Activated CD4-positive, alpha-beta T cell treated with anti-CD3 and anti-CD28 coated beads, Interleukin-2, amount 10 ng/mL, durations not matched to agents 7 days and 5 days (primary cell): ENCODE measurements at regions not wholly inside any gene's neighbourhood (a gene's known extent, or its start where the extent isn't known, plus 50 kb on each side); places are given as distances from the start of the nearest gene placed in this dataset.

ENCODE experiments used
- CTCF ChIA-PET: fragments of 350-600 bp; sonication (Branson Sonifier 250); formaldehyde crosslinking; loops from one replicate; lab custom pipeline; 2021; ENCODE audit warnings: antibody characterized with exemption; lab: Charles Lee
- POLR2A ChIA-PET: fragments of 350-600 bp; sonication (Branson Sonifier 250); formaldehyde crosslinking; loops from one replicate; lab custom pipeline; 2021; ENCODE audit warnings: antibody characterized with exemption; lab: Charles Lee
- DNase-seq: peaks from one replicate; pipeline ENCODE4 v3.0.0-alpha.2; 2020
- H3K27ac Mint-ChIP-seq: one replicate; pipeline ENCODE4 v1.8.0; 2021; ENCODE audit warnings: mild to moderate bottlenecking, moderate library complexity, mixed read lengths
- H3K27me3 Mint-ChIP-seq: one replicate; pipeline ENCODE4 v1.8.0; 2021; ENCODE audit warnings: mixed read lengths
- H3K36me3 Mint-ChIP-seq: one replicate; pipeline ENCODE4 v1.8.0; 2021; ENCODE audit warnings: low read depth, mixed read lengths
- H3K4me1 Mint-ChIP-seq: one replicate; pipeline ENCODE4 v1.8.0; 2021; ENCODE audit warnings: mixed read lengths
- H3K4me3 Mint-ChIP-seq: one replicate; pipeline ENCODE4 v1.8.0; 2021; ENCODE audit warnings: mild to moderate bottlenecking, moderate library complexity, mixed read lengths
- H3K9me3 Mint-ChIP-seq: one replicate; pipeline ENCODE4 v1.8.0; 2021; ENCODE audit warnings: mixed read lengths

GRCh38 chr12:107144441-107144840, 51.1 kb upstream of the CRY1 start:
- Mint-ChIP-seq H3K4me1 (no peaks in the 10 kb centered on the region), H3K36me3 (no peaks in the 10 kb centered on the region), H3K4me3 (no peak overlapping the region), H3K27ac (no peak overlapping the region), H3K27me3 (no peaks in the 10 kb centered on the region), H3K9me3 (no peaks in the 10 kb centered on the region)
- CTCF ChIA-PET = interaction anchor here (0.8 kb wide), 1 partner anchor 13 kb away, joined by 3 read pairs; no protein-coding TSS in a partner anchor
- DNase-seq = no peak
- POLR2A ChIA-PET = no interaction called here

DNA sequence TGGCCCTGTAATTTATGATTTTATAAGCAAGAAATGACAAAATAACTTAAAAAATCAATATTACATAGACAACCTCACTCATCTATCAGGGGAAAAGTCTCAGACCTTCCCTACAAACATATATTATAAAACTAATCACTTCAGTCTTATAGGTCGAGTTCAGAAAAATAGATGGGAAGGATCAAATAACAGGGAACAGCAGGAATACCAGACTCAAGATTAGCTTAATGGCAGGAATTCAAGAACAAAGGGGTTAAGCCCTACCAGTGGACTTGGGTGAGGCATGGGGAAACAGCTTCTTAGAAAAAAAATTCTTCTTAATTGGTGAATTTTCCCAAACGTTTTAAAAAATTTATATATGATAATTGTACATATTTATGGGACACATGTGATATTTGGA, 51.6 kb upstream of the CRY1 start:
- Mint-ChIP-seq H3K4me1 (no peaks in the 10 kb centered on the region), H3K27ac (no peak overlapping the region), H3K27me3 (no peaks in the 10 kb centered on the region), H3K36me3 (no peaks in the 10 kb centered on the region), H3K9me3 (no peaks in the 10 kb centered on the region), H3K4me3 (no peak overlapping the region)
- no peak for DNase-seq
- CTCF ChIA-PET = interaction anchor here (0.8 kb wide), 1 partner anchor 13 kb away, joined by 3 read pairs; no protein-coding TSS in a partner anchor
- POLR2A ChIA-PET = no interaction called here

GRCh38 chr12:107145397-107145796, 52.0 kb upstream of the CRY1 start:
- CTCF ChIA-PET = interaction anchor here (0.8 kb wide), 1 partner anchor 14 kb away, joined by 3 read pairs; no protein-coding TSS in a partner anchor
- POLR2A ChIA-PET = no interaction called here
- Mint-ChIP-seq H3K9me3 (no peaks in the 10 kb centered on the region), H3K4me1 (no peaks in the 10 kb centered on the region), H3K36me3 (no peaks in the 10 kb centered on the region), H3K4me3 (no peak overlapping the region), H3K27me3 (no peaks in the 10 kb centered on the region), H3K27ac (no peak overlapping the region)
- no peak for DNase-seq

DNA sequence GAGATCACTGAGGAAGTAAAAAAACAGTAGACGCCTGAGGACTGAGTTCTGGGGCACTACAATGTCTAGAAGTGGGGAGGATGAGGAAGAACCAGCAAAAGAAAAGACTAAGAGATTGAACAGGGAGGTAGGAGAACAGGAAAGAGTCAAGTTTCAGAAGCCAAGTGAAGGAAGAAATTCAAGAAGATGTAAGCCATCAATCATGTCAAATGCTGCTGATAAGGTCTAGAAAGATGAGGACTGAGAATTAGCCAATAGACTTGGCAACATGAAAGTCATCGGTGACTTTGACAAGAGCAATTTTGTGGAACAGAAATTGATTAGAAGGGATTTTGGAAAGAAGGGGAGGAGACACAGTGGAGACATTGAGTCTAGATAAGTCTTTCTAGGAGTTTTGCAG, 54.8 kb upstream of the CRY1 start:
- POLR2A ChIA-PET = no interaction called here

GRCh38 chr12:107152315-107152714, 59.0 kb upstream of the CRY1 start:
- H3K4me3 Mint-ChIP-seq = no peak overlapping the region
- H3K4me1 Mint-ChIP-seq = no peaks in the 10 kb centered on the region
- POLR2A ChIA-PET = no interaction called here
- no peaks in the 10 kb centered on the region for H3K9me3 Mint-ChIP-seq
- DNase-seq = no peak
- CTCF ChIA-PET = interaction anchor here (1.3 kb wide), 1 partner anchor 21 kb away, joined by 3 read pairs; no protein-coding TSS in a partner anchor
- H3K36me3 Mint-ChIP-seq = no peaks in the 10 kb centered on the region
- H3K27ac Mint-ChIP-seq = no peak overlapping the region
- H3K27me3 Mint-ChIP-seq = peaks cover 6% of the 10 kb centered on the region

More for the DNA sequence above, 54.8 kb upstream of the CRY1 start:
- Mint-ChIP-seq H3K36me3 (no peaks in the 10 kb centered on the region), H3K4me3 (no peak overlapping the region), H3K27me3 (no peaks in the 10 kb centered on the region), H3K4me1 (no peaks in the 10 kb centered on the region), H3K27ac (no peak overlapping the region), H3K9me3 (no peaks in the 10 kb centered on the region)
- CTCF ChIA-PET = no interaction called here
- no peak for DNase-seq

DNA sequence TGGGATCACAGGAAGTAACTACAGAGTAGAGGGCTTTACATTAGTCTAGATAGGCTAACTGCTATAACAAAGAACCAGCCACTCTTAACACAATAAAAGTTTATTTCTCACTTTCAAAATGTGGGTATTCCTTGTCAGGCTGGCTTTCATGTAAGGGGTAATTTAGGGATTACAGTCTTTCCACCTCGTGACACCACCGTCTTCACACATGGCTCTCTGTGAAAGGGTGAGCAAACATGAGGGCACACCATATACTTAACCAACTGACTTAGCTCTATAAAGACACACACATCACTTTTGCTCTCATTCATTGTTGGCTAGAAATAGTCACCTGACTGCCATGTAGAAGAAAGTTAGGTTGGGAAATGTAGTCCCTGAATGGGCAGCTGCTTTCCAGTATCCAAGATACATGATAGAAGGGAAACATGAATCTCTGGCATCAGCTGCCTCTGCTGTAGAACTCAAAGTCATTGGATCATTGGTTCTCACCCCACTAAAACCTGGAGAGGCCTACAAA, 66.1 kb upstream of the CRY1 start:
- DNase-seq = no peak
- Mint-ChIP-seq H3K27ac (no peak overlapping the region), H3K36me3 (no peaks in the 10 kb centered on the region), H3K4me1 (no peaks in the 10 kb centered on the region), H3K27me3 (peaks cover 38% of the 10 kb centered on the region), H3K4me3 (no peak overlapping the region), H3K9me3 (no peaks in the 10 kb centered on the region)
- ChIA-PET CTCF (interaction anchor here (1.2 kb wide), 1 partner anchor 28 kb away, joined by 5 read pairs; no protein-coding TSS in a partner anchor), POLR2A (no interaction called here)

DNA sequence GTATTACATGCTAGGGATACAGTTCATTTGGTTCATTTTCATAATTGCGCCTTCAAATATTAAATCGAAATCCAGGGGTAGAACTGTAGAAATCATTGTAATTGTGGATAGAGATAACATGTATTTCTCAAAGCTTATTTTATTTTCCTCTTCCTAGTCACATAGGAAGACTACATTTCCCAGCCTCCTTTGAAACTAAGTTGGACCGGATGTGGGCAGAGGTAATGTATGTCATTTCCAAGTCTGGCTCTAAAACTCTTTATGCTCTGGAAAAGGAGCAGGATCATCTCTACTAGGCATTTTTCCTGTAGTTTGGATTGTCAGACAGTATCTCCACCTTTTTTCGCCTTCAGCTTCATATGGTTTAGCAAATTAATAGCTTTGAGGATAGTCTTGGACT, 70.1 kb upstream of the CRY1 start:
- ChIA-PET CTCF (no interaction called here), POLR2A (no interaction called here)
- no peaks in the 10 kb centered on the region for H3K9me3 Mint-ChIP-seq
- no peaks in the 10 kb centered on the region for H3K4me1 Mint-ChIP-seq
- no peaks in the 10 kb centered on the region for H3K36me3 Mint-ChIP-seq
- peaks cover 36% of the 10 kb centered on the region for H3K27me3 Mint-ChIP-seq
- no peak for DNase-seq
- H3K4me3 Mint-ChIP-seq = no peak overlapping the region
- H3K27ac Mint-ChIP-seq = no peak overlapping the region

DNA sequence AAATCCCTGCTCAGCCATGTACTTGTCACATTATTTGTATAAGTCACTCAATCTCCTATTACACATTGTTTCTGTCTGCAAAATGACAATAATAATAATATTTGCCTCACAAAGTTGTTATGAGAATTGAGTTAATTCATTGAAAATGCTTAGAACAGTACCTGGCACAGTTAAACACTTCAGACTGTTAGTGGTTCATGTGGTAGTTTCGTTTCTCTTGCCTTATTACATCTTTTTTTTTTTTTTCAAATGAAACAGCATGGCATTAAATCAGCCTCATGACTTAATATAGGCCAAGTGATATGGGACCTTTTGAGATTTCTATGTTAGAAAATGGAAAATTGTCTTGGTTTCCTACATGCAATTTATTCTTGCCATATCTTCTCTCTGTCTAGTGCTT, 71.0 kb upstream of the CRY1 start:
- no peak overlapping the region for H3K27ac Mint-ChIP-seq
- no peak for DNase-seq
- ChIA-PET POLR2A (no interaction called here), CTCF (no interaction called here)
- no peaks in the 10 kb centered on the region for H3K36me3 Mint-ChIP-seq
- H3K4me3 Mint-ChIP-seq = no peak overlapping the region
- H3K27me3 Mint-ChIP-seq = peaks cover 31% of the 10 kb centered on the region
- H3K9me3 Mint-ChIP-seq = no peaks in the 10 kb centered on the region
- H3K4me1 Mint-ChIP-seq = no peaks in the 10 kb centered on the region

DNA sequence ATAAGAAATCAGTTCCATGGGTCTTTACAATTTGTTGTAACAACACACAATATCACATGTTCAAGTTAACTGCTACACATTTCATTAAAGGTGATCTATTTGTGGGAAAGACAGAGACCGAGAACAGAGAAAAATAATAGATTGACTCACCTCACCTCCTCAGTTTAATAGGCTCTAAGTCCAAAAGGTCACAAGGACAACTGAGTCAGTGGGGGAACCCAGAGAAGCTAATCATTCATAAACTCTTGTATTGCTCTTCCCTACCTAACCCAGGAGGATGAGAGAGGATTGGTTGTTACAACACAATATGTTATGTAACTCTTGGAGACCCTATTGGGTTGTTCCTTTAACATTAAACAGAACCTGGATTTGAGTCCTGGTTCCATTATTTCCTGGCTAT, 72.2 kb upstream of the CRY1 start:
- POLR2A ChIA-PET = no interaction called here
- Mint-ChIP-seq H3K36me3 (no peaks in the 10 kb centered on the region), H3K27me3 (peaks cover 22% of the 10 kb centered on the region), H3K27ac (no peak overlapping the region), H3K4me1 (no peaks in the 10 kb centered on the region), H3K9me3 (no peaks in the 10 kb centered on the region), H3K4me3 (no peak overlapping the region)
- no peak for DNase-seq
- CTCF ChIA-PET = interaction anchor here (0.9 kb wide), 1 partner anchor 310 kb away, joined by 3 read pairs; no protein-coding TSS in a partner anchor

DNA sequence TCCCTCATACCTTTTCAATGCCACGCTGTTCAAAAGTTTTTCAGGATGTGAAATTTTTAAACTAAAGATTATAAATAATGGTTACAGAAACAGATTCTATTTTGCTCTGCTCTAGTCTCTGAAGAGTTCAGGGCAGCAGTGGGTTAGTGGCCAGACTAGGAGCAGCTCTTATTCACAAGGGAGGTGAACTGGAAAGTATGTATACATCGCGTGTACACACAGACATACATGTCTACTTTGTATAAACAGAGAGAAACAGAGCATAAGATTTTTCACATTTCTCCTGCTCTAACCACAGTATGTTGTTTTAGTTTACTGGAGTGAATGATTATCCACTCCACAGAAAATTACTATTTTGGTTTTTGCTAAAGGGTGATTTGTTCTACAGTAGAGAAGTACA, 74.4 kb upstream of the CRY1 start:
- Mint-ChIP-seq H3K9me3 (no peaks in the 10 kb centered on the region), H3K36me3 (no peaks in the 10 kb centered on the region)

DNA sequence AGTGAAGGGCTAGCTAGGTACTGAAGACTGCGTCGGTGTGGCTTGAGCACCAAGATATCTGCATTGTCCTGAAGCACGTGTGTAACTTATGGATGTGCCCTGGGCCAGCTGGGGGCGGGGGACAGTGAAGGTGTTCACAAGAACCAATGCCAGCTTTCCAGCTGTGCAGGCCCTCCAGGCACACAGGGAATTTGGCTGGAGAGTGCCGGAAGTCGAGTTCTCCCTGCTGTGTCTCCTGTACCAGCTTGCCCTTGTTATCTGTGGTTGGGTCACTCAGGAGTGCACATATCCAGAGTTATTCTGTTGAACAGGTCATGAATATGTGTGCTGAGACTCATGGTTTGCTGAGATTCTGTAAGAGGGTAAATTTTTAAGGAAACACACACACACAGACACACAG, 75.9 kb upstream of the CRY1 start:
- no peak overlapping the region for H3K4me3 Mint-ChIP-seq
- CTCF ChIA-PET = interaction anchor here (0.8 to 1.6 kb wide), 2 partner anchors 14 to 158 kb away, joined by 4 to 5 read pairs; no protein-coding TSS in a partner anchor
- no peaks in the 10 kb centered on the region for H3K9me3 Mint-ChIP-seq
- no peak overlapping the region for H3K27ac Mint-ChIP-seq
- no peaks in the 10 kb centered on the region for H3K4me1 Mint-ChIP-seq
- peaks cover 2% of the 10 kb centered on the region for H3K27me3 Mint-ChIP-seq
- H3K36me3 Mint-ChIP-seq = no peaks in the 10 kb centered on the region
- POLR2A ChIA-PET = no interaction called here
- no peak for DNase-seq

More for the DNA sequence above, 74.4 kb upstream of the CRY1 start:
- no peak overlapping the region for H3K4me3 Mint-ChIP-seq
- peaks cover 6% of the 10 kb centered on the region for H3K27me3 Mint-ChIP-seq
- no peak for DNase-seq
- no peak overlapping the region for H3K27ac Mint-ChIP-seq
- CTCF ChIA-PET = no interaction called here
- POLR2A ChIA-PET = no interaction called here
- H3K4me1 Mint-ChIP-seq = no peaks in the 10 kb centered on the region

DNA sequence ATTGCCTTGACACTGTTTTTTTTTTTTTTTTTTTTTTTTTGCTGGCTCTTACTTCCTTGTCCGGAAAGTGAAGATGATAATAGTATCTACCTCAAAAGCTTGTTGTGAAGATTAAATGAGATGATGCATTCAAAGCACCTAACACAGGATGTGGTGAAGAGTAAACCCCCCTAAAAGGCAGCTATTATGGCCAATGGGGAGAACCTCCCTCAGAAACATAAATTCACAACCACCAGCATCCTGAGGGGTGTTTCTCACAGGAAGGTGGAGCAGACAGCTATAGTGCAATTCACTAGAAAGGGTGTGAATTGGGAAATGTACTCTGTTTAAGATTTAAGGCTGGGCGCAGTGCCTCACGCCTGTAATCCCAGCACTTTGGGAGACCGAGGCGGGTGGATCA, 85.4 kb upstream of the CRY1 start:
- Mint-ChIP-seq H3K4me3 (no peak overlapping the region), H3K9me3 (no peaks in the 10 kb centered on the region), H3K4me1 (peaks cover 12% of the 10 kb centered on the region), H3K27ac (peak overlapping the region; percentile 2), H3K27me3 (peaks cover 12% of the 10 kb centered on the region), H3K36me3 (no peaks in the 10 kb centered on the region)
- ChIA-PET CTCF (no interaction called here), POLR2A (no interaction called here)
- DNase-seq = peak; percentile 12

DNA sequence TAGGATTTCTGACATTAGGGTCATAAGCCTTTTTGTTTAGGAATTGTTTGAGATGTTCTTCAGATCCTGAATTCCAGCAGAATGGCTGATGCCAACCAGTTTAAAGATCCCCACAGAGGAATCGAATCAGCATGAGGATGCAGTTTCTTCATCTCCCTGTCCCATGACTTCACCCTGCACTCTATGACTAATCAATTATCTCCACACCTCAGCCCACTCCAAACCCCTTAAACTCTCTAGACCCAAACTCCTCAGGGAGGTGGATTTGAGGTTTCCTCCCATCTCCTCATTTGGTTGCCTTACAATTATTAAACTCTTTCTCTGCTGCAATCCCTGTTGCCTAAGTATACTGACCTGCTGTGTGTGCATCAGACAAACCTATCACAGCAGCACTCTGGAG, 86.5 kb upstream of the CRY1 start:
- peaks cover 13% of the 10 kb centered on the region for H3K27me3 Mint-ChIP-seq
- H3K9me3 Mint-ChIP-seq = no peaks in the 10 kb centered on the region
- CTCF ChIA-PET = no interaction called here
- DNase-seq = no peak
- no peaks in the 10 kb centered on the region for H3K36me3 Mint-ChIP-seq
- H3K27ac Mint-ChIP-seq = no peak overlapping the region
- H3K4me1 Mint-ChIP-seq = peaks cover 12% of the 10 kb centered on the region
- POLR2A ChIA-PET = no interaction called here
- no peak overlapping the region for H3K4me3 Mint-ChIP-seq

DNA sequence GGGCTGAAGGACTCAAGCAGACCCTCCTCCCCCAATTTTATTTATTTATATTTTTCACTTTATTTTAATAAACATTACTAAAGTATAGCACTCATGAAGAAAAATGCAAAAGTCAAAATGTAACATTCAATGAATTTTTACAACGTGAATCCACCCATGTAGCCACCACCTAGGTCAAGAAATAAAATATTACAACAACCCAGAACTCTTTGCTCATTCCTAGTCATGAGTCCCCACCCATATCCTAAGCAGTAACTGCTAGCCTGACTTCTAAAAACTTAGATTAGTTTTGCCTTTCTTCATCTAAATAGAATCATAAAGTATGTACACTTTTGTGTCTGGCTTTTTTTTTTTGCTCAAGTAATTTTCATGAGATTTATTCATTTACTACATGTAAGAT, 86.9 kb upstream of the CRY1 start:
- H3K4me3 Mint-ChIP-seq = no peak overlapping the region
- no peaks in the 10 kb centered on the region for H3K9me3 Mint-ChIP-seq
- POLR2A ChIA-PET = no interaction called here
- H3K4me1 Mint-ChIP-seq = peaks cover 12% of the 10 kb centered on the region
- CTCF ChIA-PET = no interaction called here
- H3K27ac Mint-ChIP-seq = no peak overlapping the region
- no peak for DNase-seq
- no peaks in the 10 kb centered on the region for H3K36me3 Mint-ChIP-seq
- peaks cover 9% of the 10 kb centered on the region for H3K27me3 Mint-ChIP-seq
